SK-N-SH (cell line): ENCODE measurements at regions not wholly inside any gene's neighbourhood (a gene's known extent, or its start where the extent isn't known, plus 50 kb on each side); places are given as distances from the start of the nearest gene placed in this dataset.

Source experiments
- CTCF ChIP-seq: fragments of 200-600 bp; sonication (generic); IDR thresholded peaks from 2 replicates; pipeline ENCODE4 v1.6.1; 2017; ENCODE audit warnings: antibody characterized with exemption, mild to moderate bottlenecking, moderate library complexity
- ELF1 ChIP-seq: IDR thresholded peaks from 2 replicates; pipeline ENCODE4 v1.4.0; 2012
- EP300 ChIP-seq, 2 experiments: IDR thresholded peaks; 2 replicates each; pipeline versions ENCODE4 v1.4.0 to v1.6.1; 2012; ENCODE audit warnings: borderline replicate concordance in 1 of 2, low read depth in 1 of 2, low read length in 1 of 2
- GABPA ChIP-seq: IDR thresholded peaks from 2 replicates; pipeline ENCODE4 v1.4.0; 2012; ENCODE audit warnings: low read depth, mild to moderate bottlenecking
- MAX ChIP-seq: IDR thresholded peaks from 2 replicates; pipeline ENCODE4 v1.4.0; 2012; ENCODE audit warnings: low read depth
- MEF2A ChIP-seq: IDR thresholded peaks from 2 replicates; pipeline ENCODE4 v1.4.0; 2012; ENCODE audit warnings: low read depth, borderline replicate concordance
- MXI1 ChIP-seq: IDR thresholded peaks from 2 replicates; pipeline ENCODE4 v1.6.1; 2012; ENCODE audit warnings: mild to moderate bottlenecking, low read depth, low read length, improper control_type of control experiment
- NFIC ChIP-seq: IDR thresholded peaks from 2 replicates; pipeline ENCODE4 v1.4.0; 2012; ENCODE audit warnings: borderline replicate concordance
- POLR2AphosphoS5 ChIP-seq: IDR thresholded peaks from 2 replicates; pipeline ENCODE4 v1.6.1; 2012; ENCODE audit warnings: low read depth, low read length
- REST ChIP-seq: IDR thresholded peaks from 2 replicates; pipeline ENCODE4 v1.6.1; 2012; ENCODE audit warnings: mild to moderate bottlenecking, low read depth, low read length, moderate library complexity
- RFX5 ChIP-seq: IDR thresholded peaks from 2 replicates; pipeline ENCODE4 v1.6.1; 2012; ENCODE audit warnings: mild to moderate bottlenecking, improper control_type of control experiment, low read length
- SMC3 ChIP-seq: IDR thresholded peaks from 2 replicates; pipeline ENCODE4 v1.6.1; 2012; ENCODE audit warnings: low read depth, low read length, improper control_type of control experiment
- USF2 ChIP-seq: fragments of 150-350 bp; IDR thresholded peaks from 2 replicates; pipeline ENCODE4 v1.6.1; 2017; ENCODE audit warnings: antibody characterized with exemption, low read length, low read depth, borderline replicate concordance
- YY1 ChIP-seq: IDR thresholded peaks from 2 replicates; pipeline ENCODE4 v1.4.0; 2012; ENCODE audit warnings: low read depth, mild to moderate bottlenecking

GRCh38 chr11:123334925-123335324 lies 95.1 kb upstream of the GRAMD1B start:
- TF ChIP-seq RFX5: no peak
- no peak for TF ChIP-seq CTCF
- TF ChIP-seq MXI1: no peak
- TF ChIP-seq REST: no peak
- TF ChIP-seq YY1: no peak
- no peak for TF ChIP-seq SMC3
- TF ChIP-seq MAX: no peak
- no peak for TF ChIP-seq POLR2AphosphoS5
- no peak for TF ChIP-seq MEF2A
- TF ChIP-seq USF2: no peak
- TF ChIP-seq ELF1: no peak
- TF ChIP-seq EP300 (IDR thresholded peaks at IDR 0.05; ENCODE audit: borderline replicate concordance in 1 of 2, low read depth in 1 of 2, low read length in 1 of 2): no peak
- no peak for TF ChIP-seq GABPA
- TF ChIP-seq NFIC: no peak
